Type B pancreatic cell (in vitro differentiated cells): ENCODE measurements at regions not wholly inside any gene's neighbourhood (a gene's known extent, or its start where the extent isn't known, plus 50 kb on each side); places are given as distances from the start of the nearest gene placed in this dataset.

Source experiments
- DNase-seq: peaks from one replicate; pipeline ENCODE4 v3.0.0; 2021; ENCODE audit warnings: mixed read lengths; ENCODE audit not compliant: unreplicated experiment; ENCODE audit errors: extremely low spot score
- H3K27ac Mint-ChIP-seq: 2 replicates; pipeline ENCODE4 v1.8.0; 2021; ENCODE audit warnings: mild to moderate bottlenecking, mixed read lengths
- H3K27me3 Mint-ChIP-seq: 2 replicates; pipeline ENCODE4 v1.8.0; 2021; ENCODE audit warnings: mixed read lengths
- H3K36me3 Mint-ChIP-seq: 2 replicates; pipeline ENCODE4 v1.8.0; 2021; ENCODE audit warnings: mixed read lengths
- H3K4me1 Mint-ChIP-seq: one replicate; pipeline ENCODE4 v1.8.0; 2021; ENCODE audit warnings: mixed read lengths; ENCODE audit not compliant: unreplicated experiment
- H3K4me3 Mint-ChIP-seq: 2 replicates; pipeline ENCODE4 v1.8.0; 2021; ENCODE audit warnings: mild to moderate bottlenecking, mixed read lengths
- H3K9me3 Mint-ChIP-seq: 2 replicates; pipeline ENCODE4 v1.8.0; 2021; ENCODE audit warnings: mixed read lengths
- CTCF ChIP-seq: fragments of 200-600 bp; sonication (generic); conservative IDR thresholded peaks from 2 replicates; pipeline ENCODE4 v1.5.0; 2021; ENCODE audit warnings: antibody characterized with exemption, mild to moderate bottlenecking

- no peak for TF ChIP-seq CTCF
- Mint-ChIP-seq H3K36me3 (no peaks in the 10 kb centered on the region), H3K27ac (no peak overlapping the region), H3K4me1 (no peaks in the 10 kb centered on the region), H3K27me3 (no peaks in the 10 kb centered on the region), H3K4me3 (no peak overlapping the region), H3K9me3 (no peaks in the 10 kb centered on the region)
- DNase-seq, result no peak
Observed at GRCh38 chr13:105959876-105960275, 575.6 kb downstream of the EFNB2 start.

- Mint-ChIP-seq H3K27ac (no peak overlapping the region), H3K9me3 (peaks cover 6% of the 10 kb centered on the region), H3K4me1 (no peaks in the 10 kb centered on the region), H3K36me3 (no peaks in the 10 kb centered on the region), H3K4me3 (no peak overlapping the region), H3K27me3 (no peaks in the 10 kb centered on the region)
- DNase-seq, result no peak
- TF ChIP-seq CTCF, result no peak
Observed at GRCh38 chr13:105957769-105958438, 577.6 kb downstream of the EFNB2 start.

- no peak overlapping the region for H3K4me3 Mint-ChIP-seq
- no peak for DNase-seq
Observed at GRCh38 chr13:105956921-105957320, 578.5 kb downstream of the EFNB2 start.

GRCh38 chr13:105952973-105953290 is 582.5 kb downstream of the EFNB2 start:
- Mint-ChIP-seq H3K9me3 (peaks cover 6% of the 10 kb centered on the region), H3K36me3 (no peaks in the 10 kb centered on the region), H3K4me3 (no peak overlapping the region), H3K4me1 (peaks cover 6% of the 10 kb centered on the region), H3K27ac (no peak overlapping the region), H3K27me3 (no peaks in the 10 kb centered on the region)
- no peak for DNase-seq
- TF ChIP-seq CTCF, result no peak

More at GRCh38 chr13:105956921-105957320, 578.5 kb downstream of the EFNB2 start:
- Mint-ChIP-seq H3K27ac (no peak overlapping the region), H3K27me3 (no peaks in the 10 kb centered on the region), H3K9me3 (peaks cover 6% of the 10 kb centered on the region), H3K4me1 (no peaks in the 10 kb centered on the region), H3K36me3 (no peaks in the 10 kb centered on the region)
- TF ChIP-seq CTCF, result no peak

- no peak for TF ChIP-seq CTCF
- Mint-ChIP-seq H3K4me3 (no peak overlapping the region), H3K36me3 (no peaks in the 10 kb centered on the region), H3K27me3 (no peaks in the 10 kb centered on the region), H3K4me1 (peaks cover 8% of the 10 kb centered on the region), H3K9me3 (peaks cover 6% of the 10 kb centered on the region), H3K27ac (no peak overlapping the region)
- DNase-seq, result no peak
Observed at GRCh38 chr13:105952233-105952972, 583.1 kb downstream of the EFNB2 start.
